C4-2B (cell line): ENCODE measurements at regions not wholly inside any gene's neighbourhood (a gene's known extent, or its start where the extent isn't known, plus 50 kb on each side); places are given as distances from the start of the nearest gene placed in this dataset.
A peak's percentile ranks its signal among the peaks of the same experiment; 100 is the strongest.

Source experiments
- H3K27ac ChIP-seq: fragments of 450-650 bp; 2 replicates; pipeline ENCODE4 v1.5.1; 2017
- ZFX ChIP-seq: fragments of 450-650 bp; IDR thresholded peaks from 2 replicates; pipeline ENCODE4 v1.6.1; 2017
- TF ChIP-seq, protein P1 (sequence below): fragments of 450-650 bp; conservative IDR thresholded peaks from 2 replicates; pipeline ENCODE4 v1.5.1; 2017; ENCODE audit warnings: mild to moderate bottlenecking

DNA sequence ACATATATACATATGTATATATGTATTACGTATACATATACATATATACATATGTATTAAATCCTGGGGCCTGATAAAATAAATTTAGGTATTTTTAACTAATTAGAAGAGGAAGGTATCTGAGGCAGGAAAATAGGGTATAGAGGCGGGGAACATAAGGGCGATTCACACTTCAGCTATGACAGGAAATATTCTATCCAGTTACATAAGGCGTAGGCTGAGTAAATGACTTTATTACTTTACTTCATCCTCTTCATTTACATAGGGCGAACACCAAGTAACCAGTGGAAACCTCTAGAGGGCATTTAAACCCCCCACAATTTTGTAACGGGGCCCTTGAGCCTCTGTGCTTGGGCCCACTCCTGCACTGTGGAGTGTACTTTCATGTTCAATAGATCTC lies 167.5 kb downstream of the SOCS6 start:
- H3K27ac ChIP-seq, result no peak overlapping the region
- TF ChIP-seq ZFX, result no peak
- TF ChIP-seq, protein P1, sequence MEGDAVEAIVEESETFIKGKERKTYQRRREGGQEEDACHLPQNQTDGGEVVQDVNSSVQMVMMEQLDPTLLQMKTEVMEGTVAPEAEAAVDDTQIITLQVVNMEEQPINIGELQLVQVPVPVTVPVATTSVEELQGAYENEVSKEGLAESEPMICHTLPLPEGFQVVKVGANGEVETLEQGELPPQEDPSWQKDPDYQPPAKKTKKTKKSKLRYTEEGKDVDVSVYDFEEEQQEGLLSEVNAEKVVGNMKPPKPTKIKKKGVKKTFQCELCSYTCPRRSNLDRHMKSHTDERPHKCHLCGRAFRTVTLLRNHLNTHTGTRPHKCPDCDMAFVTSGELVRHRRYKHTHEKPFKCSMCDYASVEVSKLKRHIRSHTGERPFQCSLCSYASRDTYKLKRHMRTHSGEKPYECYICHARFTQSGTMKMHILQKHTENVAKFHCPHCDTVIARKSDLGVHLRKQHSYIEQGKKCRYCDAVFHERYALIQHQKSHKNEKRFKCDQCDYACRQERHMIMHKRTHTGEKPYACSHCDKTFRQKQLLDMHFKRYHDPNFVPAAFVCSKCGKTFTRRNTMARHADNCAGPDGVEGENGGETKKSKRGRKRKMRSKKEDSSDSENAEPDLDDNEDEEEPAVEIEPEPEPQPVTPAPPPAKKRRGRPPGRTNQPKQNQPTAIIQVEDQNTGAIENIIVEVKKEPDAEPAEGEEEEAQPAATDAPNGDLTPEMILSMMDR, result no peak

DNA sequence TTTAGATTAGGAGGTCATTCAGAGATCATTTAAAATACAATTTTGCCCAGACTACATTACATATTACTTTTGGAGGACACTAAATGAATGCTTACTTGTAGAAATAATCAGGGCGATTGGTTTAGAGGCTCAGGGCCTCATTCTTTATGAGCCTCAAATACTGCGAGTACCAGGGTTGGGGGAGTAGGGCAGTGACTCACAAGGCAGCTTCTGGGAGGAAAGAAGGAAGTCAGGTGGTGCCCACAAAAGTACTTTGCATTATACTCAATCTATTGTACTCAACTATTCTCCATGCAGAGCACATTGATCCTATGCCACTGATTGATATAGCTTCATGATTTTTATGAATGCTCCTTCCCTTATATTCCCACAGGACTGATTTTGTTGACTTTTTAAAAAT lies 166.9 kb downstream of the SOCS6 start:
- no peak overlapping the region for H3K27ac ChIP-seq
- TF ChIP-seq ZFX, result no peak
- TF ChIP-seq, protein P1, result no peak

DNA sequence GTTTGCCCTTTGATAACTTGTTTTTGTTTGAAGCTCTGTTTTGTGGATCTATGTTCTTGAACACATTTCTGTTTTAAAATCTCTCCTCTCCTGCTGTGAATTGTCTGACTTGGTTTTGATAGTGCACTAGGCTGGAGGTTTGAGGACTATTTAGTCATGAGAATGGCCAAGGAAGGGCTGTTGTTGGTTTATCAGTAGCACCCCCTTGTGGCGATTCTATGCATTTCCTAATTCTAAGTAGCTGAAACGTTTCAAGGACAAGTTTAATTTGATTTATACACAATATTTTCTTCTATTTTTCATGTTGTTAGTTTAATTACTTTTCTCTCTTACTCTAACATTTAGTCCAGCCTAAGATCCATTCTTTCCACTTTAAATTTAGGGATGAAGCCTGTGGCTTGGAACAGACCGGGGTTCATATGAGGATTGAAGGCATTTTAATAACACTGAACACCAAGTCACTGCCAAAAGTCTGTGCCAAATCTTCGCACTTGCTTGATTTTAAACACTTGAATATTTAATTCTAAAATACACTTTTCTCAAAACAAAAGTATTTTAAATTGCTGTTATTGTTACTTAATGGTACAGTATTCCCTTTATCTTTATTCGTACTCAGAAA lies 166.0 kb downstream of the SOCS6 start:
- H3K27ac ChIP-seq, result no peak overlapping the region
- TF ChIP-seq, protein P1, result peak; percentile 86
- no peak for TF ChIP-seq ZFX

DNA sequence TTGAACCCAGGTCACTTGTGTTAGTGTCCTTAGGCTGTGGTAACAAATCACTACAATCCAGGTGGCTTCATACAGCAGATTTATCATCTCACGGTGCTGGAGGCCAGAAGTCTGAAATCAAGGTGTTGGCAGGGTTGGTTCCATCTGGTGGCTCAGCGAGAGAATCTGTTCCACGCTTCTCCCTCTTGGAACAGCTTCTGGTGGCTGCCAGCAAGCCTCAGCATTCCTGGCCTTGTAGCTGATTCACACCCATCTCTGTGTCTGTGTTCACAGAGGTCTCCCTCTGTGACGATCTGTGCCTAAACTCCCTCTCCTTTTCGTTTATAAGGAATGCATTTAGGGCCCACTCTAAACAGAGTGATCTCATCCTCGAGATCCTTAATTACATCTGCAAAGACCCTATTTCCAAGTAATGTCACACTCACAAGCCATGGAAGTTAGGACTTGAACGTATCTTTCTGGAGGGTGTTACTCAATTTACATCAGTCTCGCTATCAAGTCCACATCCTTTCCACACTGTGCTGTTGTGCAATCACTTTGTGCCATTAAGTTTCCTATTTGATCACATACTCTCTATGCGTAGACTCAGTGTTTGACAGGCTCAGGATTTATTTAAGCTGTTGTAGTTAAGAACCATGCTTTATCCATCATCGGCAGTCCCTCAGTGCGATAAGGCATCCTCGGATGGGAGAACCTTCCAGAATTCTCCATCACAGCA lies 164.4 kb downstream of the SOCS6 start:
- H3K27ac ChIP-seq, result no peak overlapping the region
- TF ChIP-seq, protein P1, result no peak
- no peak for TF ChIP-seq ZFX

DNA sequence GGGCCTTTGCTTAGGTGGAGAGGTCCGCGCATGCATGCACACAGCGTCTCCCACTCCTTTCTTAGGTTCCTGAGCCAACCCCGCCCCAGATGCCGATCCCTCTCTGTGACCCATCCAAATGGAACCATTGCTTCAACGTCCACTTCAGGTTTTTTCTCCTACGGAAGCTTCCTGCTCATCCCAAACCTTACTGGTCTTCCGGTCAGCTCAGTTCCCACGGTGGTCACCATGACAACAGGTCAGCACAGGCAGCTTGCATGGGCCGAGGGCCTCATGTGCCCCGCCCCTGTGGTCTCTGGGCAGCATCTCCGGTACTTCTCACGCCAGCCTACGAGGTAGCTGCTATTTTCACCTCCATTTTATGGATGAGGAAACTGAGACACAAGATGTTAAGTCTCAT lies 163.7 kb downstream of the SOCS6 start:
- no peak overlapping the region for H3K27ac ChIP-seq
- TF ChIP-seq, protein P1, result no peak
- TF ChIP-seq ZFX, result no peak

DNA sequence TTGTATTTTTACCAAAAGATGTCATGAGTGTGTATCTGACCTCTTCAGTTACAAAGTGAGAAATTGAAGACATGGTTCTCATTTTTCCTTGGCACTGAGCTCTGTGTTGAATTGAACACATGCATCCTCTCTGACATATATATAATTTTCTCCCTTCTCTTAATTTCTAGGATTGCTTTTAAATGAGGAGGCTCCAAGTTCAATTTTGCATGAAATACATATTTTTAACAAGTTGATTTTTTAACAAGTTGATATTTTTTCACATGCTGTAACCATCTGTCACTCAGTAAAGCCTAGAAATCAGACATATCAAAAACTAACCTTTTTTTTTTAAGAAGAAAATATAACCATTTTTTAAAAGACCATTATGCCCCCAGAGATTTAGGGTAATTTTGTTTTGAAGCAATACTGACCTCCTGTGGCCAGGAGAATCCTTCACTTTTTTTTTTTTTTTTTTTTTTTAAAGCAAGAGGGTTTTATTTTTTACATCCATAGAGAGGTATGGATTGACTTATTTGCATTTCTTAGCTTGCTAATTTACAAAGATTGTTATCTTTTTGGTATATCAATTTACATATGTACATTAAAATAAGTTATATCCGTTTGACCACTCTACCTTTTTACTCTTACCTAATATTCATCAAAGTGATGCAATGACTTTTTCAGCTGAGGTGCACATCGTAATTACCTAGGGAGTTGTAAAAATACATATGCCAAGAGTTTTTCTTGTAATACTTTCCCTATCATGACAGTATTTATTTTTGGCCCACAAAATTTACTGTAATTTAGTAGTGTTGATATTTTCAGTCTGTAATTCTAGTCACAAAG lies 161.8 kb downstream of the SOCS6 start:
- no peak overlapping the region for H3K27ac ChIP-seq
- no peak for TF ChIP-seq ZFX
- TF ChIP-seq, protein P1, result peak; percentile 76

DNA sequence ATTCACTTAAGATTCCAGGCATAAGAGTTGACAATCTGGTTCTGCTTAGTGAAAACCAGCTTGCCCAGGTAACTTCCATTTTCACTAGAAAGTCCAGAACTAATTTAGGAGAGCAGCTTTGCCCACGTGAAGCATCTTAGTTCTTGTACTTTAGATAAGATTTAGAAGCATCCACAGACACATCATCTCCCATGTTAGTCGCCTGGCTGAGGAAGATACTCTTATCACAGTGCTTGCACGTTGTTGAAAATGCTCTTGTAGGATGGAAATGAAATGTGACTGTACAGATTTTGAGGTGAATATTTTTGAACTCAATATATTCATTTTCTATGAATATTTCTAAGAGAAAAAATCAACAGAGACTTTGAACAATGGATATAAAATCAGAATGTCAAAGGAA lies 159.7 kb downstream of the SOCS6 start:
- TF ChIP-seq ZFX, result no peak
- TF ChIP-seq, protein P1, result no peak

More for the DNA sequence above, 159.7 kb downstream of the SOCS6 start:
- no peak overlapping the region for H3K27ac ChIP-seq
